TTC549 (cell line): ENCODE measurements at regions not wholly inside any gene's neighbourhood (a gene's known extent, or its start where the extent isn't known, plus 50 kb on each side); places are given as distances from the start of the nearest gene placed in this dataset.
A peak's percentile ranks its signal among the peaks of the same experiment; 100 is the strongest.
"Not testable (repeated sequence)": the region's sequence is repeated elsewhere in the genome, so short reads cannot be mapped to it uniquely, and the experiment has no call there.

Experiments
- FAIRE-seq: peaks from 2 replicates; lab custom pipeline; 2012; peaks lifted over from hg19 to GRCh38; lab: Jason Lieb, UNC

DNA sequence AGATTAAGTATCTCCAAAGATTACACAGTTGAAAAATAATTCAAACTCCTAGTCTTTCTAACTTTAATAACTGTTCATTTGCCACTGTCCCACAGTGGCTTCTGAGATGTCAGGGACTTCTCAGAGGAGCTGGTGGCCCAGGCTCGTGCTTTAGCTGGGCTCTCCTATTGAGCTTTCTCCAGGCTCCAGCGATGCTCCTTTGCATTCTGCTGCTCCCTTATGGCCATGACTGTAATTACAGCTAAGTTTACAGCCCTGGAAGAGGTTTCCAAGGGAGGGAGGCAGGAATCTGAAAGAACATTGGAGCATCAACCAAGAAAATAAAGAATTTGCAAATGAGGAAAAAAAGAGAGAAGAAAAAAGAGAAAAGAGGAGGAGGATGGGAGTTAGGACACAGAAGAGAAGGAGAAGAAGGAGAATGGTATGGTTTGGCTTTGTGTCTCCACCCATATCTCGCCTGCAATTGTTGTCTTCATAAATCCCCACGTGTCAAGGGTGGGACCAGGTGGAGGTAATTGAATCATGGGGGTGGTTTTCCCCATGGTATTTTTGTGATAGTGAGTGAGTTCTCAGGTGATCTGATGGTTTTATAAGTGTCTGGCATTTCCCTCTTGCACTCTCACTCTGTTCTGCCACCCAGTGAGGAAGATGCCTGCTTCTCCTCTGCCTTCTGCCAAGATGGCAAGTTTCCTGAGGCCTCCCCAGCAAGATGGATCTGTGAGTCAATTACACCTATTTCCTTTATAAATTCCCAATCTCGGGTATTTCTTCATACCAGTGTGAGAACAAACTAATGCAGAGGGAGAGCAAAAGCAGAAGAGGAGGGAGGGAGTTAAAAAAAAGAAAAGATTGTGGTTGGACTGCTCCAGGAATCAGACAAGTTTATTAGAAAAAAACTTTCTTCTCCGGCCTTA, 857.0 kb downstream of the KCNA4 start:
- no peak for FAIRE-seq

DNA sequence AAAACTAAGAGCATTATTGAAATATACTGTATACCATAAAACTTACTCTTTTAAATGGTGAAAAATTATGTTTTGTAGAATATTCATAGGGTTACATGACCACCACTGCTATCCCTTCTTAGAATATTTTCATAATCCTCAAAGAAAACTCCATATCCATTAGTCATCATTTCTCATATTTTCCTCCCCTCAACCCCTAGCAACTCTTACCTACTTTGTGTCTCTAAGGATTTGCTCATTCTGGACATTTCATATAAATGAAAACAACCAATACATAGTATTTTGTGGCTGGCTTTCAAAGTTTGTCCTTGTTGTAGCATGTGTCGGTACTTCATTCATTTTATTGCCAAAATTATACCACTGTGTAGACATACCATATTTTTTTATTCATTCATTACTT, 863.8 kb downstream of the KCNA4 start:
- FAIRE-seq, result no peak

DNA sequence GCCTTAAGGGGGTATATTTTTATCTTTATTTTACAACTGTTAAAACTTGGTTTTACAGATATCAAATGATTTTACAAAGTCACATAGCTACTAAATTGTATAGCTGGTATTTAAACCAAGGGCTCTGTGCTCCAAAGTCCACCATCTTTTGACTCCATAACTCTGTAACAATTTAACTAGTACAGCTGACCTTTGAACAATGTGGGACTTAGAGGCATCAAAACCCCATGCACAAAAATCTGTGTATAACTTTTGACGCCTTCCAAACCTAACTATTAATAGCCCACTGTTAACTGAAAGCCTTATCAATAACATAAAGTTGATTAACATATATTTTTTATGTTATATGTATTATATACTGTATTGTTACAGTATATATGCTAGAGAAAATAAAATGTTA, 874.3 kb downstream of the KCNA4 start:
- FAIRE-seq, result peak; percentile 26

DNA sequence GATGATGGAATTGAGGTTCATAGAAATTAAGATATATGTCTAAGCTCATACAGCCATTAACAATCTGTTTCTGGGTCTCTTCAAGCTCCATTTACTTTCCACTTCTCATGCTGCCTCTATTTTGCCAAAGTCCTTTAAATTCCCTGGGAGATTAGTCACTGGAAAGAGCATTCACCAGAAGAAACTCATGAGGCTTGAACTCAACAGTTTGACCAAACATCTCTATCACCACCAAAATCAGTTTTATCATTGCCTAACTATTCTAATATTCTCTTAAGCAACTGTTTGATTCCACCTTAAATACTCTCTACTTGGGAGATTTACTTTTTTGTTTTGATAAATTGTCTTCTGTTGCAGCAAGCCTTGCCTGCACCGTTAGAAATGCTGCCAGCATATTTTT, 881.3 kb downstream of the KCNA4 start:
- FAIRE-seq, result no peak

DNA sequence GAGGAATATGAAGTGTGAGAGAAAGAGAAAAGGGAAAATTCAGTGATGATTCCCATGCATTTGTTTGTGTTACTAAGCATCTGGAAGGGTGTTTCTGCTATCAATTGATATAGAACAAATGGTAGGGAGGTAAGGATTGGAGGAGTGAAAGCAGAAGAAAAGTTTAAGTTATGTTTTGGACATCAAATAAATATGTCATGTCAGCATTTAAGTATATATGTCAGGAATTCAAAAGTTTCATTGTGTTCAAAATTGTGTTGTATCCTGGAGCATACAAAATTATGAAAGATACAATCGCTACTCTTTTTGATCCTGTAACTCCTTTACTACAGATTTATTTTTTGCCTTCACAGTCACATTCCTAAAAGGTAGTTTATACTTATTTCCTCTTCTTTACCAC, 885.8 kb downstream of the KCNA4 start:
- FAIRE-seq, result no peak

DNA sequence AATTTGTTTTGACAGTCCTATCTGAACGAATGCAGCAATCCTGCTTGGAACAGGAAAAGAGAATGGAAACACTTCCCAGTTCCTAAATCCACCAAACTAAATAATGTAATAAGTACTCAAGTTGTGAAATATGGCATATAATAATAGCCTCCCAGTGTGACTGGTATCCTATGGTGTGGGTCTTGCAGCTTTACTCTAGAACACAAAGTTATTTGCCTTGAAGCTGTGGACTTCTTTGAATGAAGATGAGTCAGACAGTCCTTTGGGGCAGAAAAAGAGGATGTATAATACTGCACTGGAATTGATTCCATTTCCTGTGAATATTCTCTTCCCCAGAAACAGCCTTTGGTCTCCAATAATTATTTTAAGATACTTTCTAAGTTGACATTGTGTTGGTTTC, 887.0 kb downstream of the KCNA4 start:
- no peak for FAIRE-seq

DNA sequence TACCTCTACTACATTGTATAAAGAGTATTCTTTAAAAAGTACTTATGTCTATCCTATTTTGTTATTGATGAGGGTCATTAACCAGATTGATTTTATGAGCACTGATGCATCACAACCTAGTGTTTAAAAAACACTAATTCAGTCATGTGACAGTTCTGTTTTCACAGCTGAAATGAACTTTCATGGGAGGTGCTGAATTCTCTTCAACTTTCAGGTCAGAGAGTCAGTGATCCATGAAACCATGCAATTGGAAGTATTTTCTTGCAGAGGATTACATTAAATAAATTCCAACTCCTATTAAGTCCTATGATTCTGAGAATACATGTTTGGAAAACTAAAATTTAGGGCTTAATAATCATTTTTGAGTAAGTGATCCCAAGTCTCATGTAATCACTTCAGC, 889.4 kb downstream of the KCNA4 start:
- no peak for FAIRE-seq

DNA sequence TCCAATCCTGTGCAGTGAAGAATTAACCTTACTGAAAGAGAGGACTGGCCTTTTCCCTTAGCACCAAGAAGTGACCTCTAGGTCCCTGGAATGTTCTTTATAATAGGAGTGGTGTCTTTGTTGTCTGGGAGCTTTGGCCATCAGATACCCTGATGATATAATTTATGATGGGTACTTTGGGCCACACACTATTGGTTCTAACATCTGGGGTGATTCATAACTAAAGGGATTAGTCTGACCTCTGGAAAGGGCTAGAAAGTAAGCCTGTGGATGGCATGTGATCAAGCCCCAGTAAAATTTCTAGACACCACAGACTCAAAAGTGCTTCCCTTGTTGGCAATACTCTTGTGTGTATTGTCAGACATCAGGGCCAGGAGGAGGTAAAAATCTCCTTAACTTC, 891.2 kb downstream of the KCNA4 start:
- no peak for FAIRE-seq

DNA sequence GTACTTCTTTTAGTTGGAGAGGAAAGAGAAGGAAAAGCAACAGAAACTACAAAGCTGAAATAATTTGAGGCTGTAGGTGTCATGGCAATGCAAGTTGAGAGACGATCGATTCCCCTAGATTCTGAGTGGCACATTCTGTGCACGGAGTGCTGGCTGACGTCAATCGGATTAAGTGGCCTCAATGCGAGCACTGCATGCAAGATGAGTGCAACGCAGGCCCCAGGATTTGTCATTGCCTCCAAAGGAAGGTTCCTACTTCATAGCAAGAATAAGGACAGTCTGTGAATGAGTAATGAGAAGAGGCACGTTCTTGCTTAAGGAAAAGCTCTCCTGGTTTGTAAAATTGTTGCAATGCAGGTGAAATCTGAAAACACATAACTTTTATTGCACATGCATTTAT, 892.4 kb downstream of the KCNA4 start:
- FAIRE-seq, result no peak

DNA sequence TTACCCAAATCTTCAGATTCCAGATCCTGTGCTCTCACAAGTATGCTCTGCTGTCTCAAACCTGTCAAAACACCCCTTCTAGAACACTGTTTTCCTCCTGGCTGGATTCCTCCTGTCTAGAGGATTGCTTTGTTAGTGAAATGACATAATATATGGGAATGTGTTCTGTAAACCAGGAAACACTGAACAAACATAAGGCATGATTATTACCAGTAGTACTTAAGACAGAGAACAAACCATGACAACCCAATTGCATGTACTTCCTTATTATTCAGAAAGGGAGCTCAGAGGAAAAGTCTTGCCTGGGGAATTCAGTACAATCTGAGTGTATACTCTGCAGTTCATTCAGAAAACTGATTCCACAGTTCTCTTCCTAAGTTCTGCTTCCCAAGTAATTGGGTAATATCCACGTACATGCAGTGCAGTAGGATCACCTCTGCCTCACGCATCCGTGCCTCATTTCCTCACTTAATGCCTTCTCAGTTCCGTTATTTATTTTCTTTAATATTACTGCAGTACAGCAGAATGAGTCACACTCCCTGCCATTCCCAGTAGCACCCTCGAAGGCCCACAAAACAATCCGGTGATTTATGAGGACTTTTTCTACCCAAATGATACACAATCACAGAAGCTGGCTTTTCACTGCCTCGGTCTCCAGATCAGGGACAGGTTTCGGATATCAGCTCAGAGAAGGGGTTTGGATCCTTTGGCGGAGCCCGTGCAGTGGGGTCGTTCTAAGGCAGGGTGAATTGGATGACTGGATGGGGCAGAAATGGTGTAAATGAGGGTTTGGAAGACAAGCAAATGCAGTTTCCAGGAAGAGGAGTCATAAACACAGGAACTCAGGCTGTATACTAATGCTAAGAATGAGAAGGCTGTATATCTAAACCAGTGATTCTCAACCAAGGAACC, 896.9 kb downstream of the KCNA4 start:
- FAIRE-seq, result no peak

DNA sequence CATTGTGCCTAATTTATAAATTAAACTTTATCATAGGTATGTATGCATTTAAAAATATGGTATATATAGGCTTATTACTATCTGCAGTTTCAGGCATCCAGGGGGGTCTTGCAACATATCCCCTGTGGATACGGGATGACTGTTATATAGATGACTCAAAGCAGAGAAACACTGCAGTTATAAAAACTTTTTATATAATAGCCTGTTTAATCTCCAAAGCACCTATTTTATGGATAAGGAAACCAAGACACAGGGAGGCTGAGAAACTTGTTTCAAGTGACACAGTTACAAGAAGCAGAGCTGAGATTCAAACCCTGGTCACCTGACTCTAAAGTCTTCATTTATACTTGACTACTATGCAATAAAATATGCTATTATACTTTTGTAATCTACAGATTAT, 897.7 kb downstream of the KCNA4 start:
- FAIRE-seq, result no peak

DNA sequence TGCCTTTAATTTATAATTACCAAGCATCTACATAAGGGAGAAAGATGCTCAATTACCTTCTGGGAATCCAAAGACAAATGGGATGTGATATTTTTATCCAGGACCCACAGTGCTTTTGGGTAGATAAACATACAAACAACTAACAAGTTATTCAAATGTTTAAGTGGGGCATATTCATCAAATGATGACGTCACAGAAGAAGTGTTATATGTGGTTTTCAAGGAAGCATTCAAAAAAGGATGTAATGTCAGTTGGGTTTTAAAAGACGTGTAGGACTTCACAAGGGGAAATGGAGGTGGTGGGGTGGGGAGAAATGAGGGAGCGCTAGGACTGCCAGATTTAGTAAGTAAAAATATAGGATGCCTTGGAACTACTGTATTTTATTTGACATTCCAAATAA, 915.9 kb downstream of the KCNA4 start:
- no peak for FAIRE-seq

DNA sequence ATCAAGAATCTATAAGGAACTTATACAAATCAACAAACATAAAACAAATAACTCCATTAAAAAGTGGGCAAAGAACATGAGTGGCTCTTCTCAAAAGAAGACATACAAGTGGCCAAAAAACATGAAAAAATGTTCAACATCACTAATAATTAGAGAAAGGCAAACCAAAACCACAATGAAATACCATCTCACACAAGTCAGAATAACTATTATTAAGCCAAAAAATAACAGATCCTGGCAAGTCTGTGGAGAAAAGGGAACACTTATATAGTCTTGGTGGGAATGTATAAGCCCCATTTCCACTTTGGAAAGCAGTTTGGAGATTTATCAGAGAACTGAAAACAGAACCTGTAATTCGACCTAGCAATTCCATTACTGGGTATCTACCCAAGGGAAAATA, 921.0 kb downstream of the KCNA4 start:
- no peak for FAIRE-seq

DNA sequence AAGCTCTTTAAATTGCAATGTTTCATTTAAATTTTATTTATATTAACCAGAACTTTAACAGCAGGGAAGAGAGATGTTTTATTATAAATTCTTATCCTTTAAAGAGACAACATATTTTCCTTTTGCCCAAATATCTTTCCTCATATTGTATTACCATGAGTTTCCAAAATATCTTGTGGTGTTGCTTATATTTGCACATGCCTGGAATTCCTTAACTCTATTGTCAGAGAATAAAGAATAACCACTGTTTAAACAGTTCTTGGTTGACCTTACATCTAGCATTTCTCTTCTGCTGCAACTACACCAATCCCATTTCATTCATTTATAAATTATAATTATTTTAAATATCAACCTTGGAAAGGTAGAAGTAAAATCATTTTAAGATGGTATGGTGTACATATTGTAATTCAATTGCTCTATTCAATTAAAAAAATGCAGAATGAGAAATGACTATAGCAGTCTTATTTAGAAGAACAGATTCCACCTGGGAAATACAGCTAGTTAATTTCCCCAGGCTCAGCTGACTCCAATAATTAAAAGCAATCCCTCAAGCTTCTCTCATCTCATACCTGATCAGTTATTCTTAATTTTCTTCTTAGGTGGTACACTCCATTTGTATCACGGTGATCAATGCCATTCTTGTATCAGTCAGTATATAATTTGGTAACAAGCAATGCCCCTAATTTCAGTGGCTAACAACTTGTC, 923.3 kb downstream of the KCNA4 start:
- no peak for FAIRE-seq

DNA sequence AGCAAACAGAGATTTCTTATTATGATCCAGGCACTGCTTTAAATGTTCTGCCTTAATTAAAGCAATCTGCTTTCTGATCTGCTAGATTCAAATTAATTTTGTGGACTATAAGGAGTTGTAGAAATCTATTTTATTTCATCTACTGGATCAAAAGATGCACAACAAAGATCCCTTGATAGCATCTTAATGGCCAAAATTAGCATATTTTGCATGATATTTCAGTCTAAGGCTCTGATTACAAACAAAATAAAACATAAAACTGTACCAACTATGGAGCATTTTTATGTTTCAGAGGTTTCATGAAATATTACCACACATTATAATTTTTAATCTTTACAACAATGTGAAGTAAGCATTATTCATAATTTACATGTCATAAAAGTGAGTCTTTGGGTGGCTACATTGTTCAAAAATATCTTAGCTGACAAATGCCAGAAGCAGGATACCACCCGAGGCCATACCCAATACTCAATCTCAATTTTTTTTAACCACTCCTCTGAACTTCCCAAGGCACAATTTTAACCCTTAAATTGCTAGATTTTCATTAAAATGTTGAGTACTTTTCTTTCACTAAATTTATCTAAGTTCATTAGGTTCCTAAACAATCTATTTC, 929.5 kb downstream of the KCNA4 start:
- no peak for FAIRE-seq

DNA sequence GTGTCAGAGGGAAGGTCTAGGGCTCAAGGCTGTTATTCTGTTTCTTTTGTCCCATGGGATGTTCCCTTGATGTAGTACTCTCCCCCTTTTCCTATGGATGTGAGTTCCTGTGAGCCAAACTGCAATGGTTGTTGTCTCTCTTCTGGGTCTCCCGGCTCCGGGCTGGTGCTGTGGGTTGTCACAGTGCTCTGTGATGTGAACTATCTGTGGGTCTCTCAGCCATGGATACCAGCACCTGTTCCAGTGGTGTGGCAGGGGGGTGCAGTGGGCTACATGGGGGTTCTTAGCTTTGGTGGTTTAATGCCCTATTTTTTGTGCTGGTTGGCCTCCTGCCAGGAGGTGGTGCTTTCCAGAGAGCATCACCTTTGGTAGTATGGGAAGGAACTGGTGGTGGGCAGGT, 941.1 kb downstream of the KCNA4 start:
- FAIRE-seq, result no peak

DNA sequence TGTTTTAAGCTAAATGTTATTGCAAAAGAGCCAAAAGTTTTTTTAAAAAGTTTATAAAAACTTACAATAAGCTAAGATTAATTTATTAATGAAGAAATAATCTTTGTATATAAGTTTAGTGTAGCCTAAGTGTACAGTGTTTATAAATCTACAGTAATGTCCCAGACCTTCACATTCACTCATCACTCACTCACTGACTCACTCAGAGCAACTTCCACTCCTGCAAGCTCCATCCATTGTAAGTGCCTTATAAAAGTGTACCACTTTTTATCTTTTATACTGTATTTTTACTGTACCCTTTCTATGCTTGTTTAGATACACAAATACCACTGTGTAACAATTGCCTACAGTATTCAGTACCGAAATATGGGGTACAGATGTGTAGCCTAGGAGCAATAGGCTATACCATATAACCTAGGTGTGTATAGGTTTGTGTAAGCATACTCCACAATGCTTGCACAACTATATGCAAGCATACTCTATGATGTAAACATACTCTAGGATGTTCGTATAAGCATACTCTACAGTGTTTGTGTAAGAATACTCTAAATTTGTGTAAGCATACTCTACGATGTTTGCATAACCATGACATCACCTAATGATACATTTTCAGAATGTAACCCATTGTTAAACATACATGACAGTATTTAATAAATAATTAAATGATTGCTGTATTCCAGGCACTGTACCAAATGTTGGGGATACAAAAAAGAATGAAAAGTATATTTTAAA, 953.0 kb downstream of the KCNA4 start:
- no peak for FAIRE-seq

DNA sequence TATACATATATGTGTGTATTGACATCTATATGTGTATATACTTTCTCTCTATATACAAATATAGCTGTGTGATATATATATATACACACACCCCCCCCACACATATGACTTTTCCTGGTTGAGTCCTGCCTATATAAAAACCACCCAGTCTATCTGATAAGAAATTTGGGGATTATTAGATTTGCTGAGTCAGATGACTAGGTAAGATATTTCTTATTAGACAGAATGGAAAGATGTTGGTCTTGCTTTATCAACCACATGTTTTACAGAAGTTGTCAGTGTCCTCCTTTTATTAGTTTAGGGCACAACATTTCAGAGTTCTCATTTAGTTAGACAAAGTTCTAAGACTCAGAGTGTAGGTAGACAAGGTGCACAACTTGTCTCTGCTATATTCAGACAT, 953.3 kb downstream of the METTL15 start:
- FAIRE-seq, result no peak

DNA sequence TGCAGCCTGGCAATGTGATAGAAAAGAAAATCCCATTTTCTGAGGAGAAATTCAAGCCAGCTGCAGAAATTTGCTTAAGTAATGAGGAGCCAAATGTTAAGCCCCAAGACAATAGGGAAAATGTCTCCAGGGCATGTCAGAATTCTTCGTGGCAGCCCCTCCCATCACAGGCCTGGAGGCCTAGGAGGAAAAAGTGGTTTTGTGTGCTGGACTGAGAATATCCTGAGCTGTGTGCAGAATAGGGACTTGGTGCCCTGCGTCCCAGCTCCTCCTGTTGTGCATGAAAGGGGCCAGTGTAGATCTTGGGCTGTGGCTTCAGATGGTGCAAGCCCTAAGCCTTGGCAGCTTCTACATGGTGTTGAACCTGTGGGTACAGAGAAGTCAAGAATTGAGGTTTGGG, 948.3 kb downstream of the METTL15 start:
- not testable (repeated sequence) for FAIRE-seq

DNA sequence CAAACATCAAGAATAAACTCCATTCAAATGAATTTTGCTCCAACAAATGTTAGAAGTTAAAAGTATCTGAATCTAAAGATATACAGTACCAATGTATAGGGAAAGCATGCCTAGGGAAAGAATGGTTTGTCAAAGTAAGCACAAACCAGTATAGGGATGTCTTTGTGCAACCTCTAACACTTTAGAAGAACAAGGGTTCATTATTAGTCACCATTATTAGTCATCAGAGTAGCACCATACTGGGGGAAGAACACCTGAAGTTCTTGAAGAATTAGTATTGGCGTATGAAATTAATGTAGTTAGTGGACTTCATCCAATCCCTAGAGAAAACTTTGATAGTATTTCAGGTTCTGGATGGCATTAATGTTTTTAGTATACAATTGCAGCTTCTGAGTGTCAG, 943.7 kb downstream of the METTL15 start:
- no peak for FAIRE-seq

DNA sequence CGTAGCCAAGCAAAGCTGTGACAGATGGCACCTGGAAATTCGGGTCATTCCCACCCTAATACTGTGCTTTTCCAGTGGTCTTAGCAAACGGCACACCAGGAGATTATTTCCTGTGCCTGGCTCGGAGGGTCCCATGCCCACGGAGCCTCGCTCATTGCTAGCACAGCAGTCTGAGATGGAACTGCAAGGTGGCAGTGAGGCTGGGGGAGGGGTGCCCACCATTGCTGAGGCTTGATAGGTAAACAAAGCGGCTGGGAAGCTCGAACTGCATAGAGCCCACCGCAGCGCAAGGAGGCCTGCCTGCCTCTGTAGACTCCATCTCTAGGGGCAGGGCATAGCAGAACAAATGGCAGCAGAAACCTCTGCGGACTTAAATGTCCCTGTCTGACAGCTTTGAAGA, 942.8 kb downstream of the METTL15 start:
- FAIRE-seq, result not testable (repeated sequence)

DNA sequence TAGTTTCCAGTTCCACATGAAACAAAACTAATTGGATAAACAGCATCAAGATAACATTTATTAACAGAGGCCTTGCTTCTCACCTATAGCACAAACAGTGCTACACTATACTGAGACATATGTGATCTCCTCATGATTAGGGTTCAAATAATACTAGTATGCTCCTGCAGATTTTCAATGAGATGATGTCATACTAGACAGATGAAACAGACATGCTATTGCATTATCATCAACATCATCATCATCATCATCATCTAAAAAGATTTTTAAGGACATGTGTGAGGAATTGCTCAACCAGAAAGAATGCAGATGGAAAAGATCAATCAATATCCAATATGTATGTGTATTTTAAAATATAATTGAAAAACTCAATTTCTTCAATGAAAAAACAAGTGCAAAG, 932.3 kb downstream of the METTL15 start:
- no peak for FAIRE-seq
